ENCODE measurements at regions not wholly inside any gene's neighbourhood (a gene's known extent, or its start where the extent isn't known, plus 50 kb on each side); places are given as distances from the start of the nearest gene placed in this dataset.

DNA sequence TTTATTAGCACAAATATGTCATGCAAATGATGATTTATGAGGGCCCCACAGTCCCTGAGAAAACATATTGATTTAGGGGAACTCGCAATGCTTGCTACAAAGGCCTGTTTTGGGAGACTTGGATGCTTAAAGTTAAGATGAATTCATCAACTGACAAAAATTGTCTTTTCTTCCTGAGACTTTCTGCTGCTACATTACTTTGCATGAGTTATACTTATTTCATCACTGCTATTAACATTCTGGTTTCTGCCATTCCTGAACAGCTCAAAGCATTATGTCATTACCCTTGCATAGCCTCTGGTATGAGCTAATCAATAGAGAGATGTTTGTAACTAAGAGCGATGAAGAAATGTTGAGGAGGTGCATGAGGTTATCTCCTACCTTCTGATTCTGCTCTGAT lies 74.4 kb downstream of the SOX11 start:
- TF ChIP-seq, protein P1, sequence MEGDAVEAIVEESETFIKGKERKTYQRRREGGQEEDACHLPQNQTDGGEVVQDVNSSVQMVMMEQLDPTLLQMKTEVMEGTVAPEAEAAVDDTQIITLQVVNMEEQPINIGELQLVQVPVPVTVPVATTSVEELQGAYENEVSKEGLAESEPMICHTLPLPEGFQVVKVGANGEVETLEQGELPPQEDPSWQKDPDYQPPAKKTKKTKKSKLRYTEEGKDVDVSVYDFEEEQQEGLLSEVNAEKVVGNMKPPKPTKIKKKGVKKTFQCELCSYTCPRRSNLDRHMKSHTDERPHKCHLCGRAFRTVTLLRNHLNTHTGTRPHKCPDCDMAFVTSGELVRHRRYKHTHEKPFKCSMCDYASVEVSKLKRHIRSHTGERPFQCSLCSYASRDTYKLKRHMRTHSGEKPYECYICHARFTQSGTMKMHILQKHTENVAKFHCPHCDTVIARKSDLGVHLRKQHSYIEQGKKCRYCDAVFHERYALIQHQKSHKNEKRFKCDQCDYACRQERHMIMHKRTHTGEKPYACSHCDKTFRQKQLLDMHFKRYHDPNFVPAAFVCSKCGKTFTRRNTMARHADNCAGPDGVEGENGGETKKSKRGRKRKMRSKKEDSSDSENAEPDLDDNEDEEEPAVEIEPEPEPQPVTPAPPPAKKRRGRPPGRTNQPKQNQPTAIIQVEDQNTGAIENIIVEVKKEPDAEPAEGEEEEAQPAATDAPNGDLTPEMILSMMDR (IDR thresholded peaks at IDR 0.05; ENCODE audit: borderline replicate concordance, extremely low read depth, low read length, poor library complexity, severe bottlenecking): no peak
- no peak for TF ChIP-seq EZH2 (IDR thresholded peaks at IDR 0.05; ENCODE audit: borderline replicate concordance, low read depth, low read length, severe bottlenecking)
